ENCODE measurements at regions not wholly inside any gene's neighbourhood (a gene's known extent, or its start where the extent isn't known, plus 50 kb on each side); places are given as distances from the start of the nearest gene placed in this dataset.

- Histone ChIP-seq H3K9me3 (ENCODE audit: control insufficient read depth, low read length) (no peaks in the 10 kb centered on the region), H2AFZ (ENCODE audit: low read depth, low read length) (no peak overlapping the region), H3K36me3 (ENCODE audit: control insufficient read depth in 1 of 2, insufficient read depth in 2 of 2, low read depth in 1 of 2, low read length in 2 of 2) (peaks cover 0 to 6% of the 10 kb centered on the region in 2 experiments), H3K4me3 (ENCODE audit: insufficient read depth in 1 of 2, low read depth in 1 of 2, low read length in 2 of 2) (peak overlapping the region in 1 of 2 experiments; percentile 18), H2BK5ac (ENCODE audit: low read depth, low read length, poor library complexity, severe bottlenecking) (no peak overlapping the region), H4K91ac (ENCODE audit: low read length) (peak overlapping the region; percentile 98), H2BK15ac (ENCODE audit: low read depth, poor library complexity, severe bottlenecking) (peak overlapping the region; percentile 44), H3K4me2 (ENCODE audit: low read length, poor library complexity, severe bottlenecking) (no peak overlapping the region), H3K79me1 (replicated peaks; ENCODE audit: low read length, poor library complexity, severe bottlenecking) (no peaks in the 10 kb centered on the region), H3K18ac (ENCODE audit: low read depth in 1 of 2, low read length in 2 of 2) (peak overlapping the region; percentile 93 to 97), H2AK5ac (ENCODE audit: low read length, severe bottlenecking) (peak overlapping the region; percentile 71), H2BK120ac (ENCODE audit: low read depth, low read length) (peak overlapping the region; percentile 50), H3K4ac (ENCODE audit: low read depth in 1 of 2, low read length in 2 of 2) (peak overlapping the region; percentile 64 to 98), H2BK12ac (ENCODE audit: low read length in 2 of 2) (peak overlapping the region; percentile 95 to 100), H3K27ac (ENCODE audit: low read length, poor library complexity, severe bottlenecking) (peak overlapping the region; percentile 54), H3K23ac (ENCODE audit: low read length in 2 of 2) (no peak overlapping the region), H3K4me1 (ENCODE audit: control insufficient read depth, insufficient read depth, low read depth, low read length) (peaks cover 31% of the 10 kb centered on the region), H4K8ac (ENCODE audit: low read length) (peak overlapping the region; percentile 74), H3K9ac (ENCODE audit: low read length) (no peak overlapping the region), H3K14ac (ENCODE audit: low read length in 2 of 2) (peak overlapping the region in 1 of 2 experiments; percentile 96), H3K27me3 (ENCODE audit: control insufficient read depth in 1 of 2, insufficient read depth in 1 of 2, low read length in 2 of 2) (no peaks in the 10 kb centered on the region)
- no peak for DNase-seq
- WGBS: 92% methylated on average over 8 of the region's 9 CpGs
These were observed 110.3 kb upstream of the TMEM170B start for GRCh38 chr6:11427091-11427722.

- no peak for DNase-seq
- Histone ChIP-seq H3K4ac (ENCODE audit: low read depth in 1 of 2, low read length in 2 of 2) (peak overlapping the region in 1 of 2 experiments; percentile 42), H3K23ac (ENCODE audit: low read length in 2 of 2) (no peak overlapping the region), H3K4me3 (ENCODE audit: insufficient read depth in 1 of 2, low read depth in 1 of 2, low read length in 2 of 2) (no peak overlapping the region), H2BK15ac (ENCODE audit: low read depth, poor library complexity, severe bottlenecking) (no peak overlapping the region), H4K91ac (ENCODE audit: low read length) (no peak overlapping the region), H2BK12ac (ENCODE audit: low read length in 2 of 2) (peak overlapping the region in 1 of 2 experiments; percentile 2), H3K18ac (ENCODE audit: low read depth in 1 of 2, low read length in 2 of 2) (peak overlapping the region in 1 of 2 experiments; percentile 52), H2AK5ac (ENCODE audit: low read length, severe bottlenecking) (peak overlapping the region; percentile 12), H3K9me3 (ENCODE audit: control insufficient read depth, low read length) (no peaks in the 10 kb centered on the region), H2BK5ac (ENCODE audit: low read depth, low read length, poor library complexity, severe bottlenecking) (no peak overlapping the region), H3K27me3 (ENCODE audit: control insufficient read depth in 1 of 2, insufficient read depth in 1 of 2, low read length in 2 of 2) (no peaks in the 10 kb centered on the region), H3K79me1 (replicated peaks; ENCODE audit: low read length, poor library complexity, severe bottlenecking) (no peaks in the 10 kb centered on the region), H3K27ac (ENCODE audit: low read length, poor library complexity, severe bottlenecking) (no peak overlapping the region), H3K14ac (ENCODE audit: low read length in 2 of 2) (no peak overlapping the region), H3K36me3 (ENCODE audit: control insufficient read depth in 1 of 2, insufficient read depth in 2 of 2, low read depth in 1 of 2, low read length in 2 of 2) (peaks cover 0 to 6% of the 10 kb centered on the region in 2 experiments), H4K8ac (ENCODE audit: low read length) (no peak overlapping the region), H3K4me2 (ENCODE audit: low read length, poor library complexity, severe bottlenecking) (no peak overlapping the region), H3K9ac (ENCODE audit: low read length) (no peak overlapping the region), H3K4me1 (ENCODE audit: control insufficient read depth, insufficient read depth, low read depth, low read length) (peaks cover 31% of the 10 kb centered on the region), H2BK120ac (ENCODE audit: low read depth, low read length) (no peak overlapping the region), H2AFZ (ENCODE audit: low read depth, low read length) (no peak overlapping the region)
- WGBS: 97% methylated on average over 2 of the region's 2 CpGs
These were observed 111.0 kb upstream of the TMEM170B start for GRCh38 chr6:11426571-11426970.

GRCh38 chr6:11425876-11426275 is 111.7 kb upstream of the TMEM170B start:
- WGBS: 84% methylated on average over 1 of the region's 1 CpG
- no peak overlapping the region for H2BK15ac ChIP-seq (ENCODE audit: low read depth, poor library complexity, severe bottlenecking)
- H3K4me3 ChIP-seq (ENCODE audit: insufficient read depth in 1 of 2, low read depth in 1 of 2, low read length in 2 of 2): no peak overlapping the region
- H3K27me3 ChIP-seq (ENCODE audit: control insufficient read depth in 1 of 2, insufficient read depth in 1 of 2, low read length in 2 of 2): no peaks in the 10 kb centered on the region
- H3K36me3 ChIP-seq (ENCODE audit: control insufficient read depth in 1 of 2, insufficient read depth in 2 of 2, low read depth in 1 of 2, low read length in 2 of 2): peaks cover 0 to 6% of the 10 kb centered on the region in 2 experiments
- H2BK120ac ChIP-seq (ENCODE audit: low read depth, low read length): no peak overlapping the region
- no peaks in the 10 kb centered on the region for H3K9me3 ChIP-seq (ENCODE audit: control insufficient read depth, low read length)
- H3K23ac ChIP-seq (ENCODE audit: low read length in 2 of 2): no peak overlapping the region
- H3K9ac ChIP-seq (ENCODE audit: low read length): no peak overlapping the region
- H3K79me1 ChIP-seq (replicated peaks; ENCODE audit: low read length, poor library complexity, severe bottlenecking): no peaks in the 10 kb centered on the region
- no peak overlapping the region for H3K27ac ChIP-seq (ENCODE audit: low read length, poor library complexity, severe bottlenecking)
- H3K18ac ChIP-seq (ENCODE audit: low read depth in 1 of 2, low read length in 2 of 2): peak overlapping the region in 1 of 2 experiments; percentile 55
- H2BK5ac ChIP-seq (ENCODE audit: low read depth, low read length, poor library complexity, severe bottlenecking): no peak overlapping the region
- peak overlapping the region; percentile 54 for H2AK5ac ChIP-seq (ENCODE audit: low read length, severe bottlenecking)
- H2BK12ac ChIP-seq (ENCODE audit: low read length in 2 of 2): peak overlapping the region; percentile 69 to 75
- peak overlapping the region in 1 of 2 experiments; percentile 17 for H3K4ac ChIP-seq (ENCODE audit: low read depth in 1 of 2, low read length in 2 of 2)
- no peak overlapping the region for H4K91ac ChIP-seq (ENCODE audit: low read length)
- no peak overlapping the region for H3K14ac ChIP-seq (ENCODE audit: low read length in 2 of 2)
- no peak overlapping the region for H3K4me2 ChIP-seq (ENCODE audit: low read length, poor library complexity, severe bottlenecking)
- H2AFZ ChIP-seq (ENCODE audit: low read depth, low read length): no peak overlapping the region
- DNase-seq: no peak
- no peak overlapping the region for H4K8ac ChIP-seq (ENCODE audit: low read length)
- H3K4me1 ChIP-seq (ENCODE audit: control insufficient read depth, insufficient read depth, low read depth, low read length): peaks cover 29% of the 10 kb centered on the region

GRCh38 chr6:11425431-11425871 is 112.1 kb upstream of the TMEM170B start:
- H3K23ac ChIP-seq (ENCODE audit: low read length in 2 of 2): no peak overlapping the region
- no peak overlapping the region for H2AFZ ChIP-seq (ENCODE audit: low read depth, low read length)
- H3K4me1 ChIP-seq (ENCODE audit: control insufficient read depth, insufficient read depth, low read depth, low read length): peaks cover 29% of the 10 kb centered on the region
- no peak overlapping the region for H4K91ac ChIP-seq (ENCODE audit: low read length)
- H2BK15ac ChIP-seq (ENCODE audit: low read depth, poor library complexity, severe bottlenecking): no peak overlapping the region
- H3K18ac ChIP-seq (ENCODE audit: low read depth in 1 of 2, low read length in 2 of 2): peak overlapping the region in 1 of 2 experiments; percentile 13
- peaks cover 0 to 6% of the 10 kb centered on the region in 2 experiments for H3K36me3 ChIP-seq (ENCODE audit: control insufficient read depth in 1 of 2, insufficient read depth in 2 of 2, low read depth in 1 of 2, low read length in 2 of 2)
- no peak overlapping the region for H3K4me2 ChIP-seq (ENCODE audit: low read length, poor library complexity, severe bottlenecking)
- H3K27ac ChIP-seq (ENCODE audit: low read length, poor library complexity, severe bottlenecking): no peak overlapping the region
- H3K9me3 ChIP-seq (ENCODE audit: control insufficient read depth, low read length): no peaks in the 10 kb centered on the region
- no peak overlapping the region for H2BK120ac ChIP-seq (ENCODE audit: low read depth, low read length)
- H3K14ac ChIP-seq (ENCODE audit: low read length in 2 of 2): no peak overlapping the region
- no peaks in the 10 kb centered on the region for H3K27me3 ChIP-seq (ENCODE audit: control insufficient read depth in 1 of 2, insufficient read depth in 1 of 2, low read length in 2 of 2)
- H2BK12ac ChIP-seq (ENCODE audit: low read length in 2 of 2): peak overlapping the region in 1 of 2 experiments; percentile 7
- 85% methylated on average over 5 of the region's 5 CpGs for WGBS
- no peaks in the 10 kb centered on the region for H3K79me1 ChIP-seq (replicated peaks; ENCODE audit: low read length, poor library complexity, severe bottlenecking)
- no peak overlapping the region for H4K8ac ChIP-seq (ENCODE audit: low read length)
- no peak overlapping the region for H3K4ac ChIP-seq (ENCODE audit: low read depth in 1 of 2, low read length in 2 of 2)
- no peak for DNase-seq
- H2AK5ac ChIP-seq (ENCODE audit: low read length, severe bottlenecking): peak overlapping the region; percentile 54
- no peak overlapping the region for H3K9ac ChIP-seq (ENCODE audit: low read length)
- no peak overlapping the region for H3K4me3 ChIP-seq (ENCODE audit: insufficient read depth in 1 of 2, low read depth in 1 of 2, low read length in 2 of 2)
- no peak overlapping the region for H2BK5ac ChIP-seq (ENCODE audit: low read depth, low read length, poor library complexity, severe bottlenecking)
